Fibroblast of villous mesenchyme (primary cell): ENCODE measurements at regions not wholly inside any gene's neighbourhood (a gene's known extent, or its start where the extent isn't known, plus 50 kb on each side); places are given as distances from the start of the nearest gene placed in this dataset.

Source experiments
- DNase-seq: peaks from one replicate; pipeline ENCODE4 v3.0.0-alpha.2; 2010; ENCODE audit warnings: low read depth
- H3K4me3 ChIP-seq: 2 replicates; pipeline ENCODE4 v1.5.1; 2011; ENCODE audit warnings: low read depth, mild to moderate bottlenecking, low read length
- TF ChIP-seq, protein P1 (sequence below): IDR thresholded peaks from 2 replicates; pipeline ENCODE4 v1.5.1; 2012; ENCODE audit warnings: low read depth, mild to moderate bottlenecking, low read length; ENCODE audit not compliant: insufficient read depth

DNA sequence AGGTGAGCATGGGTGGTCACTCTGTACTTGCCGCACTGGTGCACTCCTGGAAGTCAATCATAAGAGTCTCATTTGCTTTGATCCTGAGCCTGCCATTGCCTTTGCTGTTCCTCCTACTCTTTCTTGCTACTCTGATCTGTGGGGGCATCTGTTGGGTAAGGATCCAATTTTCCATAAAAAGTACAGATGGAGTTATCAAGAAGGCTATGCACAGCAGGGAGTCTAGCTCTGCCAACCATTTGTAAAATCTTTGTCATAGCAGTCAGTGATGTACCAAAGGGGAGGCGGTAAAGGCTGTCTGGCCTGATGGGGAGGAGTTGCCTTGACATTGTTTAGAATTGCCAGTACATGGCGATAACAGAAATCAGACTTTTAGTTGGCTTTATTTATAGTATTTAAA is 109.0 kb upstream of the PLPPR1 start:
- TF ChIP-seq, protein P1, sequence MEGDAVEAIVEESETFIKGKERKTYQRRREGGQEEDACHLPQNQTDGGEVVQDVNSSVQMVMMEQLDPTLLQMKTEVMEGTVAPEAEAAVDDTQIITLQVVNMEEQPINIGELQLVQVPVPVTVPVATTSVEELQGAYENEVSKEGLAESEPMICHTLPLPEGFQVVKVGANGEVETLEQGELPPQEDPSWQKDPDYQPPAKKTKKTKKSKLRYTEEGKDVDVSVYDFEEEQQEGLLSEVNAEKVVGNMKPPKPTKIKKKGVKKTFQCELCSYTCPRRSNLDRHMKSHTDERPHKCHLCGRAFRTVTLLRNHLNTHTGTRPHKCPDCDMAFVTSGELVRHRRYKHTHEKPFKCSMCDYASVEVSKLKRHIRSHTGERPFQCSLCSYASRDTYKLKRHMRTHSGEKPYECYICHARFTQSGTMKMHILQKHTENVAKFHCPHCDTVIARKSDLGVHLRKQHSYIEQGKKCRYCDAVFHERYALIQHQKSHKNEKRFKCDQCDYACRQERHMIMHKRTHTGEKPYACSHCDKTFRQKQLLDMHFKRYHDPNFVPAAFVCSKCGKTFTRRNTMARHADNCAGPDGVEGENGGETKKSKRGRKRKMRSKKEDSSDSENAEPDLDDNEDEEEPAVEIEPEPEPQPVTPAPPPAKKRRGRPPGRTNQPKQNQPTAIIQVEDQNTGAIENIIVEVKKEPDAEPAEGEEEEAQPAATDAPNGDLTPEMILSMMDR = no peak
- H3K4me3 ChIP-seq = no peak overlapping the region
- no peak for DNase-seq

DNA sequence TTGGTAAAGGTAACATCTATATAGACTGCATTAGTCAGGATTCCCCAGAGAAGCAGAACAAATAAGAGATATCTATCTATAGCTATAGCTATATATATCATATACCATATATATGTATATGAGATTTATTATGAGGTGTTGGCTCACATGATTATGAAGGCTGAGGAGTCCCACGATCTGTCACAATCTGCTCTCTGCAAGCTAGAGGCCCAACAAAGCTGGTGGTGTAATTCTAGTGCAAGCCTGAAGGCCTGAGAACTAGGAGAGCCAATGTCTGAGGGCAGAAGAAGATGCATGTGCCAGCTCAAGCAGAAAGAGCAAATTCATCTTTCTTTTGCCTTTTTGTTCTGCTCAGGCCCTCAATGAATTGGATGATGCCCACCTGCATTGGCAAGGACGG is 102.2 kb upstream of the PLPPR1 start:
- H3K4me3 ChIP-seq = no peak overlapping the region
- TF ChIP-seq, protein P1 = no peak
- no peak for DNase-seq

DNA sequence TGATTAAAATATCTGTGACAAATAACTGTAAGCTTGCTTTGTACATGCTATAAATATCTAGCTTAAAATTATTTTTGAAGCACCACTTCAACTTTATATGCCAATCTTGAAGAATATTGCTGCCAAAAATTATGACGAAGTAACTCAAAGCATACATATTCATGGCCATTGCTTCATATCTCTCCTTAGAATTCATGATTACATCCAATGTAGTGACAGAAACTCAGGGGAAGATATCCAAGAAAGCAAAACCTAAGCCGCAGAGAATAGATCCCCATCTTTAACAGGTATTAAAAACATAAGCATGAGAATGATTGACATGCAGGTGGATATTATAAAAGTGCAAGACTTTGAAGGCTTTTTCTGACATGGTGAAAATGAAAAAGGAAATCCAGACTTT is 100.8 kb upstream of the PLPPR1 start:
- no peak overlapping the region for H3K4me3 ChIP-seq
- no peak for DNase-seq
- TF ChIP-seq, protein P1 = no peak

DNA sequence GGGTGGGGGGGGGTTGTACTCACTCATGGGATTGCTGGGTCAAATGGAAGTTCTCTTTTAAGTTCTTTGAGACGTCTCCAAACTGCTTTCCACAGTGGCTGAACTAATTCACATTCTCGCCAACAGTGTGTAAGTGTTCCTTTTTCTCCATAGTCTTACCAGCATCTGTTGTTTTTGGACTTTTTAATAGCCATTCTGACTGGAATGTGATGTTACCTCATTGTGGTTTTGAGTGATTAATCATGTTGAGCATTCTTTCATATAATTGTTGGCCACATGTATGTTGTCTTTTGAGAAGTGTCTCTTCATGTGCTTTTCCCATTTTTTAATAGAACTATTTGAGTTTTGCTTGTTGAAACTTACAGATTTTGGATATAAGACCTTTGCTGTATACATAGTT is 94.9 kb upstream of the PLPPR1 start:
- TF ChIP-seq, protein P1 = no peak
- DNase-seq = peak; percentile 14
- H3K4me3 ChIP-seq = no peak overlapping the region

DNA sequence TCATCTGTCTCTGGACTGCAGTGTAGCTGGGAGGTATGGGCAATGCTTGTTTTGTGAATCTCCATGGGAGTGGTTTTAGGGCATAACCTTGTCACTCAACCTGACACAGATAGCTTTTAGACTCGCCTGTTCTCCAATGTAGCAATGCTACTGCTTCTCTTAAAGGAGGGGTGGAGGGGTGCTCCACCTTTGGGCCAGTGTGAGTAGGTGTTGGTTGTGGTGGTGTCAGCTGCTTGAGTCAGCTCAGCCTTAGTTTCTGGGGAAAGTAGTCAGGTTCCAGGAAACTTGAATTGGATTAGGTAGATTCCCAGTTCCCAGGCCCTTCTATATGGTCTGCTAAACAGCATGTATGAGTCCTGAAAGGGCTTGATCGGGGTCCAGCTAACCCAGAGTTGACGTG is 91.1 kb upstream of the PLPPR1 start:
- DNase-seq = no peak
- no peak overlapping the region for H3K4me3 ChIP-seq
- TF ChIP-seq, protein P1 = no peak

DNA sequence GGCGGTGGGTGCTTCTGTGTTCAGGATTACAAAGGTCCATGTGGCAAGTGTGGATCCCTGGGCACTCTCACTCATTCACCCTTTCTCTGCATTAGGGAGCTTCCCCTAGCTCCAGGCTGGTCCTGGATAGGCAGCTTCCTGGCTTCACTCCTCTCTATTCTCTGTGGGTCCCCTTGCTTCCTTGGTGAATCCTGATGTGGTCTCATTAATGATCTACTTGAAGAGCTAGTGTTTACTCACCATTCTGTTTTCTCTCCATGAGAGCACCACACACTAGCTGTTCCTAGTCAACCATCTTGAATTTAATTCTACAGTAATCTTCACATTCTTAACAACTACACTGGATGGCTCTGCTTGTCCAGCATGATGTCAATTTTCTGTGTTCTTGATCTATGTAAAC is 90.0 kb upstream of the PLPPR1 start:
- TF ChIP-seq, protein P1 = no peak
- H3K4me3 ChIP-seq = no peak overlapping the region
- DNase-seq = no peak

DNA sequence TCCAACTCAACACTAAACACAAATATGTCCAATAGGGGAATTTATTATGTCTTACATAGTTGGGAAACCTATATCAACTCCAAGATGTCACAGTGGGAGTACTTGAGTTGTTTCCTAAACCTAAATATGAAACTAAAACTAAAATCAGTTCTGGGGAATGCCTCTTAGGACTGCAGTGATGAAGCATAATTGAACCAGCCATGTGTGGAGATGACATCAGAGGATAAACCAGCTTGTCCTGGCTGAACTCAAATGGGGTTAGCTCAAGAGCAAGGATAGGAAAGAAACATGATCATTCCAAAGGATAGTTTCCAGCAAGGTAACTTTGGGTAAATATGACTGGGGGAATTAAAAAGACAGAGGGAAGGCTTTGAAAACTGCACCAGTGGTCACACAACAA is 88.9 kb upstream of the PLPPR1 start:
- DNase-seq = no peak
- TF ChIP-seq, protein P1 = no peak
- no peak overlapping the region for H3K4me3 ChIP-seq
